ENCODE measurements at regions not wholly inside any gene's neighbourhood (a gene's known extent, or its start where the extent isn't known, plus 50 kb on each side); places are given as distances from the start of the nearest gene placed in this dataset.

- H3K9me3 ChIP-seq: no peaks in the 10 kb centered on the region
- H4K20me1 ChIP-seq (ENCODE audit: insufficient read depth): no peaks in the 10 kb centered on the region
- ChIA-PET CTCF (interaction anchor here (0.8 to 1.2 kb wide), 2 partner anchors 9 to 27 kb away, joined by 3 read pairs; no protein-coding TSS in a partner anchor), POLR2A (no interaction called here)
- no peak for DNase-seq
- no peaks in the 10 kb centered on the region for H3F3A ChIP-seq (replicated peaks; ENCODE audit: insufficient read depth)
- H3K4me1 ChIP-seq (ENCODE audit: control insufficient read depth in 1 of 2, insufficient read depth in 2 of 2, low read depth in 1 of 2, low read length in 1 of 2): no peaks in the 10 kb centered on the region; a peak in 1 of 4 replicates
- no peak for TF ChIP-seq RAD21 (IDR thresholded peaks at IDR 0.05; ENCODE audit: low read length)
- TF ChIP-seq CHD2 (IDR thresholded peaks at IDR 0.05; ENCODE audit: low read length, partially characterized antibody): no peak
- TF ChIP-seq USF1 (IDR thresholded peaks at IDR 0.05; ENCODE audit: borderline replicate concordance, low read depth): no peak
- TF ChIP-seq TCF12 (IDR thresholded peaks at IDR 0.05): no peak
- TF ChIP-seq YY1 (IDR thresholded peaks at IDR 0.05; ENCODE audit: low read depth): no peak
- TF ChIP-seq NFIC (IDR thresholded peaks at IDR 0.05; ENCODE audit: borderline replicate concordance): no peak
- TF ChIP-seq SMC3 (IDR thresholded peaks at IDR 0.05; ENCODE audit: low read depth, low read length): no peak
- no peak for TF ChIP-seq POLR2AphosphoS5 (IDR thresholded peaks at IDR 0.05; ENCODE audit: low read depth, low read length)
- no peak for TF ChIP-seq RXRA (IDR thresholded peaks at IDR 0.05; ENCODE audit: borderline replicate concordance, low read depth)
- TF ChIP-seq SIN3A (IDR thresholded peaks at IDR 0.05; ENCODE audit: borderline replicate concordance, low read depth, low read length): no peak
- no peak for TF ChIP-seq GATA2 (CRISPR knock-in tag; IDR thresholded peaks at IDR 0.05)
- TF ChIP-seq FOXJ3 (CRISPR knock-in tag; IDR thresholded peaks at IDR 0.05): no peak
- no peak for TF ChIP-seq FOXM1 (IDR thresholded peaks at IDR 0.05; ENCODE audit: low read depth)
- no peak for TF ChIP-seq EP300 (IDR thresholded peaks at IDR 0.05; ENCODE audit: borderline replicate concordance in 1 of 2, low read depth in 1 of 2, low read length in 1 of 2)
- TF ChIP-seq RFX5 (IDR thresholded peaks at IDR 0.05; ENCODE audit: low read length): no peak
- TF ChIP-seq RCOR1 (IDR thresholded peaks at IDR 0.05; ENCODE audit: low read length): no peak
- no peak for TF ChIP-seq REST (IDR thresholded peaks at IDR 0.05; ENCODE audit: low read depth, low read length)
- no peaks in the 10 kb centered on the region for H3K9me2 ChIP-seq
- H3K4me3 ChIP-seq (ENCODE audit: low read depth in 2 of 2, low read length in 1 of 2): no peak overlapping the region
- no peaks in the 10 kb centered on the region for H3K36me3 ChIP-seq (replicated peaks in 1 of 2; ENCODE audit: control insufficient read depth in 1 of 2, insufficient read depth in 2 of 2, low read length in 1 of 2)
- H3K9ac ChIP-seq: no peak overlapping the region
- H3K79me2 ChIP-seq (ENCODE audit: insufficient read depth): no peaks in the 10 kb centered on the region
- WGBS (ENCODE audit: low lambda C conversion rate): 17% methylated on average over 2 of the region's 2 CpGs
- H3K4me2 ChIP-seq: no peak overlapping the region
- no peaks in the 10 kb centered on the region for H3K27me3 ChIP-seq (ENCODE audit: insufficient read depth)
- H3K27ac ChIP-seq (ENCODE audit: low read depth in 2 of 2, low read length in 1 of 2): no peak overlapping the region
- no peak overlapping the region for H2AFZ ChIP-seq (ENCODE audit: low read depth)
Measured at GRCh38 chr11:114925591-114925990, 247.3 kb downstream of the NXPE2 start.
